ENCODE measurements at regions not wholly inside any gene's neighbourhood (a gene's known extent, or its start where the extent isn't known, plus 50 kb on each side); places are given as distances from the start of the nearest gene placed in this dataset.

DNA sequence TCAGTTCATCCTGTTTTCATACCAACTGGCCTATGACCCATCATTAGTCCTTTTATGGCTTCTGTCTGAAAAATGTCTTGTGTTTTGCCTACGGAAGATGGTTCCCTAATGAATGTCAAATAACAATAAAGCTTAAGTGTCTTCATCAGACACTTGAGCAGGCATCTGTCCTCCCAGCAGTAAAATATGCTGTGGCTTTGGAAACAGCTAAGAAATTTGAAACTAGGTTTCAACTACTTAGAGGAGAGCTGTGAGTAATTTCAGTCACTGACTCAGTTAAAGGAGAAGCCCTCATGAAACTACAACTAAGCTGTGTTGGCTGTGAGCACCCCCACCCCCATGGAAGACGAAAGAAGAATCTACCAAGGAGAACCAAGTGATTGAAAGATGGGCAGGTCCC is 409.4 kb upstream of the PPP2R3A start:
- no peaks in the 10 kb centered on the region for H4K20me1 ChIP-seq (ENCODE audit: insufficient read depth)
- no peaks in the 10 kb centered on the region for H3K9me3 ChIP-seq (ENCODE audit: low read length)
- no peaks in the 10 kb centered on the region for H3K27me3 ChIP-seq (ENCODE audit: insufficient read depth, low read depth, low read length)
- TF ChIP-seq, protein P1, sequence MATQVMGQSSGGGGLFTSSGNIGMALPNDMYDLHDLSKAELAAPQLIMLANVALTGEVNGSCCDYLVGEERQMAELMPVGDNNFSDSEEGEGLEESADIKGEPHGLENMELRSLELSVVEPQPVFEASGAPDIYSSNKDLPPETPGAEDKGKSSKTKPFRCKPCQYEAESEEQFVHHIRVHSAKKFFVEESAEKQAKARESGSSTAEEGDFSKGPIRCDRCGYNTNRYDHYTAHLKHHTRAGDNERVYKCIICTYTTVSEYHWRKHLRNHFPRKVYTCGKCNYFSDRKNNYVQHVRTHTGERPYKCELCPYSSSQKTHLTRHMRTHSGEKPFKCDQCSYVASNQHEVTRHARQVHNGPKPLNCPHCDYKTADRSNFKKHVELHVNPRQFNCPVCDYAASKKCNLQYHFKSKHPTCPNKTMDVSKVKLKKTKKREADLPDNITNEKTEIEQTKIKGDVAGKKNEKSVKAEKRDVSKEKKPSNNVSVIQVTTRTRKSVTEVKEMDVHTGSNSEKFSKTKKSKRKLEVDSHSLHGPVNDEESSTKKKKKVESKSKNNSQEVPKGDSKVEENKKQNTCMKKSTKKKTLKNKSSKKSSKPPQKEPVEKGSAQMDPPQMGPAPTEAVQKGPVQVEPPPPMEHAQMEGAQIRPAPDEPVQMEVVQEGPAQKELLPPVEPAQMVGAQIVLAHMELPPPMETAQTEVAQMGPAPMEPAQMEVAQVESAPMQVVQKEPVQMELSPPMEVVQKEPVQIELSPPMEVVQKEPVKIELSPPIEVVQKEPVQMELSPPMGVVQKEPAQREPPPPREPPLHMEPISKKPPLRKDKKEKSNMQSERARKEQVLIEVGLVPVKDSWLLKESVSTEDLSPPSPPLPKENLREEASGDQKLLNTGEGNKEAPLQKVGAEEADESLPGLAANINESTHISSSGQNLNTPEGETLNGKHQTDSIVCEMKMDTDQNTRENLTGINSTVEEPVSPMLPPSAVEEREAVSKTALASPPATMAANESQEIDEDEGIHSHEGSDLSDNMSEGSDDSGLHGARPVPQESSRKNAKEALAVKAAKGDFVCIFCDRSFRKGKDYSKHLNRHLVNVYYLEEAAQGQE (IDR thresholded peaks at IDR 0.05; ENCODE audit: borderline replicate concordance): no peak
- TF ChIP-seq POLR2AphosphoS5 (IDR thresholded peaks at IDR 0.05) (no peak), MXI1 (conservative IDR thresholded peaks at IDR 0.05; ENCODE audit: poor library complexity, severe bottlenecking) (no peak), EZH2 (IDR thresholded peaks at IDR 0.05; ENCODE audit: borderline replicate concordance, insufficient read depth, low read length, poor library complexity, severe bottlenecking) (no peak), RAD21 (conservative IDR thresholded peaks at IDR 0.05) (no peak), SMC3 (conservative IDR thresholded peaks at IDR 0.05; ENCODE audit: poor library complexity) (no peak), EP300 (conservative IDR thresholded peaks at IDR 0.05; ENCODE audit: poor library complexity, severe bottlenecking) (no peak), TAF1 (IDR thresholded peaks at IDR 0.05; ENCODE audit: low read depth) (no peak)
- TF ChIP-seq, protein P2, sequence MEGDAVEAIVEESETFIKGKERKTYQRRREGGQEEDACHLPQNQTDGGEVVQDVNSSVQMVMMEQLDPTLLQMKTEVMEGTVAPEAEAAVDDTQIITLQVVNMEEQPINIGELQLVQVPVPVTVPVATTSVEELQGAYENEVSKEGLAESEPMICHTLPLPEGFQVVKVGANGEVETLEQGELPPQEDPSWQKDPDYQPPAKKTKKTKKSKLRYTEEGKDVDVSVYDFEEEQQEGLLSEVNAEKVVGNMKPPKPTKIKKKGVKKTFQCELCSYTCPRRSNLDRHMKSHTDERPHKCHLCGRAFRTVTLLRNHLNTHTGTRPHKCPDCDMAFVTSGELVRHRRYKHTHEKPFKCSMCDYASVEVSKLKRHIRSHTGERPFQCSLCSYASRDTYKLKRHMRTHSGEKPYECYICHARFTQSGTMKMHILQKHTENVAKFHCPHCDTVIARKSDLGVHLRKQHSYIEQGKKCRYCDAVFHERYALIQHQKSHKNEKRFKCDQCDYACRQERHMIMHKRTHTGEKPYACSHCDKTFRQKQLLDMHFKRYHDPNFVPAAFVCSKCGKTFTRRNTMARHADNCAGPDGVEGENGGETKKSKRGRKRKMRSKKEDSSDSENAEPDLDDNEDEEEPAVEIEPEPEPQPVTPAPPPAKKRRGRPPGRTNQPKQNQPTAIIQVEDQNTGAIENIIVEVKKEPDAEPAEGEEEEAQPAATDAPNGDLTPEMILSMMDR (IDR thresholded peaks at IDR 0.05; ENCODE audit: poor library complexity, severe bottlenecking): no peak
- no peaks in the 10 kb centered on the region for H3K36me3 ChIP-seq (ENCODE audit: insufficient read depth, low read length)
- no peak overlapping the region for H3K27ac ChIP-seq (ENCODE audit: low read length)
- no peaks in the 10 kb centered on the region for H3F3A ChIP-seq (ENCODE audit: insufficient read depth, low read length, poor library complexity, severe bottlenecking)
- H3K9ac ChIP-seq (ENCODE audit: low read length): no peak overlapping the region
- H3K9me2 ChIP-seq (ENCODE audit: insufficient read depth, low read length): no peaks in the 10 kb centered on the region
- no peak overlapping the region for H3K4me3 ChIP-seq (ENCODE audit: low read length)
- H3K79me2 ChIP-seq (replicated peaks; ENCODE audit: insufficient read depth, low read length): no peaks in the 10 kb centered on the region
- H3K4me2 ChIP-seq (ENCODE audit: low read length): no peak overlapping the region
- H2AFZ ChIP-seq (ENCODE audit: low read depth, low read length): no peak overlapping the region

DNA sequence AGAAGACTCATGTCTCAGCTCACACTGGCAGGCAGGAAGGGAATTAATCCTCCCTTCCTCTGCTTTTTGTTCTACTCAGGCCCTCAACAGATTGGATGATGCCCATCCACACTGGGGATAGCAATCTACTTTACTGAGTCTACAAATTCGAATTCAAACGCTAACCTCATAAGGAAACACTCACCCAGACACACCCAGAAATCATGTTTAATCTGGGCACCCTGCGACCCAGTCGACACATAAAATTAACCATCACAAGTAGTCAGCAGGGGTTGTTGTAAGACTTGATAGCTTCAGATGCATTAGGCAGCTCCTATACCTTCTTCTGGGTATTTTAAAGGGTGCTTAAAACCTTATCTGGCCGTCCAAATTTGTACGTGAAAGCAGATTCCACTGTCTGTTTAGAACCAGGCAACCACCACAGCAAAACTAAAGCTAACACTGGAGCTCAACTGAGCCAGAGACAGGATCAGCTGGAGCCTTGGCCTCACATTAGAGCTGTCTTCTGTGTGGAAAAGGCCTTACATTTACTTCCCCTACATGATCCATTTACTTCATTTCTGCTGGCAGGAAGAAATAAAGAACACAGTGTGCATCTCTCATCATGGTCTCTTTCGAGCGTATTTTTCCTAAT is 407.3 kb upstream of the PPP2R3A start:
- no peak overlapping the region for H3K4me2 ChIP-seq (ENCODE audit: low read length)
- no peaks in the 10 kb centered on the region for H4K20me1 ChIP-seq (ENCODE audit: insufficient read depth)
- H3K9ac ChIP-seq (ENCODE audit: low read length): no peak overlapping the region
- H3F3A ChIP-seq (ENCODE audit: insufficient read depth, low read length, poor library complexity, severe bottlenecking): no peaks in the 10 kb centered on the region
- no peak overlapping the region for H3K4me3 ChIP-seq (ENCODE audit: low read length)
- H3K36me3 ChIP-seq (ENCODE audit: insufficient read depth, low read length): no peaks in the 10 kb centered on the region
- no peaks in the 10 kb centered on the region for H3K9me3 ChIP-seq (ENCODE audit: low read length)
- H3K9me2 ChIP-seq (ENCODE audit: insufficient read depth, low read length): no peaks in the 10 kb centered on the region
- no peaks in the 10 kb centered on the region for H3K27me3 ChIP-seq (ENCODE audit: insufficient read depth, low read depth, low read length)
- H2AFZ ChIP-seq (ENCODE audit: low read depth, low read length): no peak overlapping the region
- H3K27ac ChIP-seq (ENCODE audit: low read length): no peak overlapping the region
- TF ChIP-seq, protein P1 (IDR thresholded peaks at IDR 0.05; ENCODE audit: borderline replicate concordance): no peak
- TF ChIP-seq EZH2 (IDR thresholded peaks at IDR 0.05; ENCODE audit: borderline replicate concordance, insufficient read depth, low read length, poor library complexity, severe bottlenecking) (no peak), EP300 (conservative IDR thresholded peaks at IDR 0.05; ENCODE audit: poor library complexity, severe bottlenecking) (no peak), RAD21 (conservative IDR thresholded peaks at IDR 0.05) (no peak), TAF1 (IDR thresholded peaks at IDR 0.05; ENCODE audit: low read depth) (no peak), POLR2AphosphoS5 (IDR thresholded peaks at IDR 0.05) (no peak), MXI1 (conservative IDR thresholded peaks at IDR 0.05; ENCODE audit: poor library complexity, severe bottlenecking) (no peak), SMC3 (conservative IDR thresholded peaks at IDR 0.05; ENCODE audit: poor library complexity) (no peak)
- TF ChIP-seq, protein P2 (IDR thresholded peaks at IDR 0.05; ENCODE audit: poor library complexity, severe bottlenecking): no peak
- H3K79me2 ChIP-seq (replicated peaks; ENCODE audit: insufficient read depth, low read length): no peaks in the 10 kb centered on the region

All from neural cell (in vitro differentiated cells).